ENCODE measurements at regions not wholly inside any gene's neighbourhood (a gene's known extent, or its start where the extent isn't known, plus 50 kb on each side); places are given as distances from the start of the nearest gene placed in this dataset.

- TF ChIP-seq EZH2 (IDR thresholded peaks at IDR 0.05; ENCODE audit: insufficient read depth, poor library complexity, severe bottlenecking), result no peak
- no peak for TF ChIP-seq EZH2phosphoT487 (IDR thresholded peaks at IDR 0.05; ENCODE audit: insufficient read depth, low read depth)
Observed at GRCh38 chr3:152151216-152151876, 117.4 kb upstream of the MBNL1 start.

All from GM23248 (cell line).